HG02571 (cell line): ENCODE measurements at regions not wholly inside any gene's neighbourhood (a gene's known extent, or its start where the extent isn't known, plus 50 kb on each side); places are given as distances from the start of the nearest gene placed in this dataset.

Experiments
- ATAC-seq: cut with Tn5 transposase; IDR thresholded peaks from one replicate; pipeline ENCODE4 v1.9.1; 2021; ENCODE audit warnings: mild to moderate bottlenecking, moderate library complexity; ENCODE audit not compliant: unreplicated experiment

- no peak for ATAC-seq
Observed at GRCh38 chr2:5985536-5986385, 293.6 kb downstream of the SOX11 start.

GRCh38 chr2:5986801-5987787 is 294.9 kb downstream of the SOX11 start:
- ATAC-seq: no peak

GRCh38 chr2:5988120-5988519 is 295.9 kb downstream of the SOX11 start:
- ATAC-seq: no peak

- ATAC-seq: no peak
Observed at GRCh38 chr2:5990086-5990485, 297.9 kb downstream of the SOX11 start.

GRCh38 chr2:5991305-5991968 is 299.3 kb downstream of the SOX11 start:
- ATAC-seq: no peak

- no peak for ATAC-seq
Observed at GRCh38 chr2:5995832-5996231, 303.6 kb downstream of the SOX11 start.

GRCh38 chr2:6008186-6008585 is 316.0 kb downstream of the SOX11 start:
- ATAC-seq: no peak

- no peak for ATAC-seq
Observed at GRCh38 chr2:6008726-6009125, 316.5 kb downstream of the SOX11 start.

- ATAC-seq: no peak
Observed at GRCh38 chr2:6010163-6010562, 318.0 kb downstream of the SOX11 start.

GRCh38 chr2:6011921-6012320 is 319.7 kb downstream of the SOX11 start:
- ATAC-seq: no peak

GRCh38 chr2:6017736-6018286 is 325.6 kb downstream of the SOX11 start:
- ATAC-seq: no peak

- ATAC-seq: no peak
Observed at GRCh38 chr2:6024229-6024628, 332.0 kb downstream of the SOX11 start.

GRCh38 chr2:6024784-6025183 is 332.6 kb downstream of the SOX11 start:
- ATAC-seq: no peak

GRCh38 chr2:6025391-6025790 is 333.2 kb downstream of the SOX11 start:
- no peak for ATAC-seq

- no peak for ATAC-seq
Observed at GRCh38 chr2:6027066-6027465, 334.9 kb downstream of the SOX11 start.

- ATAC-seq: no peak
Observed at GRCh38 chr2:6031200-6031867, 339.1 kb downstream of the SOX11 start.

- ATAC-seq: no peak
Observed at GRCh38 chr2:6036211-6036610, 344.0 kb downstream of the SOX11 start.

GRCh38 chr2:6043238-6043637 is 351.1 kb downstream of the SOX11 start:
- no peak for ATAC-seq

- no peak for ATAC-seq
Observed at GRCh38 chr2:6052649-6053048, 360.5 kb downstream of the SOX11 start.

- ATAC-seq: no peak
Observed at GRCh38 chr2:6053743-6054142, 361.6 kb downstream of the SOX11 start.
